Ammon's horn (tissue), 1 donor: ENCODE measurements at regions not wholly inside any gene's neighbourhood (a gene's known extent, or its start where the extent isn't known, plus 50 kb on each side); places are given as distances from the start of the nearest gene placed in this dataset.

ENCODE experiments used
- DNase-seq: peaks from one replicate; pipeline ENCODE4 v3.0.0-alpha.2; 2016; ENCODE audit warnings: low spot score

GRCh38 chr13:59533561-59534555 is 629.9 kb downstream of the DIAPH3 start:
- no peak for DNase-seq

- DNase-seq: no peak
These were observed 628.9 kb downstream of the DIAPH3 start for GRCh38 chr13:59534806-59535205.

- no peak for DNase-seq
These were observed 626.2 kb downstream of the DIAPH3 start for GRCh38 chr13:59537500-59537899.

- no peak for DNase-seq
These were observed 625.2 kb downstream of the DIAPH3 start for GRCh38 chr13:59538512-59538911.

- no peak for DNase-seq
These were observed 621.4 kb downstream of the DIAPH3 start for GRCh38 chr13:59542303-59542702.

- no peak for DNase-seq
These were observed 620.3 kb downstream of the DIAPH3 start for GRCh38 chr13:59543418-59543817.

- no peak for DNase-seq
These were observed 618.7 kb downstream of the DIAPH3 start for GRCh38 chr13:59545007-59545406.

- DNase-seq: no peak
These were observed 617.5 kb downstream of the DIAPH3 start for GRCh38 chr13:59546178-59546577.

- no peak for DNase-seq
These were observed 615.8 kb downstream of the DIAPH3 start for GRCh38 chr13:59547950-59548349.

- DNase-seq: no peak
These were observed 600.8 kb downstream of the DIAPH3 start for GRCh38 chr13:59562924-59563323.

- no peak for DNase-seq
These were observed 597.2 kb downstream of the DIAPH3 start for GRCh38 chr13:59566561-59566960.

- DNase-seq: no peak
These were observed 595.4 kb downstream of the DIAPH3 start for GRCh38 chr13:59568306-59568705.

- DNase-seq: no peak
These were observed 593.5 kb downstream of the DIAPH3 start for GRCh38 chr13:59570204-59570603.

- DNase-seq: no peak
These were observed 579.6 kb downstream of the DIAPH3 start for GRCh38 chr13:59584101-59584500.

GRCh38 chr13:59584761-59585670 is 578.7 kb downstream of the DIAPH3 start:
- no peak for DNase-seq

- DNase-seq: no peak
These were observed 576.7 kb downstream of the DIAPH3 start for GRCh38 chr13:59587030-59587429.

GRCh38 chr13:59587971-59588716 is 575.6 kb downstream of the DIAPH3 start:
- DNase-seq: no peak

- no peak for DNase-seq
These were observed 575.0 kb downstream of the DIAPH3 start for GRCh38 chr13:59588717-59589067.

GRCh38 chr13:59601993-59602392 is 561.7 kb downstream of the DIAPH3 start:
- no peak for DNase-seq

- DNase-seq: no peak
These were observed 560.1 kb downstream of the DIAPH3 start for GRCh38 chr13:59603646-59604045.

GRCh38 chr13:59607172-59607571 is 556.6 kb downstream of the DIAPH3 start:
- no peak for DNase-seq

- no peak for DNase-seq
These were observed 555.9 kb downstream of the DIAPH3 start for GRCh38 chr13:59607780-59608233.
